ENCODE measurements at regions not wholly inside any gene's neighbourhood (a gene's known extent, or its start where the extent isn't known, plus 50 kb on each side); places are given as distances from the start of the nearest gene placed in this dataset.
A peak's percentile ranks its signal among the peaks of the same experiment; 100 is the strongest.
"Not testable (repeated sequence)": the region's sequence is repeated elsewhere in the genome, so short reads cannot be mapped to it uniquely, and the experiment has no call there.

DNA sequence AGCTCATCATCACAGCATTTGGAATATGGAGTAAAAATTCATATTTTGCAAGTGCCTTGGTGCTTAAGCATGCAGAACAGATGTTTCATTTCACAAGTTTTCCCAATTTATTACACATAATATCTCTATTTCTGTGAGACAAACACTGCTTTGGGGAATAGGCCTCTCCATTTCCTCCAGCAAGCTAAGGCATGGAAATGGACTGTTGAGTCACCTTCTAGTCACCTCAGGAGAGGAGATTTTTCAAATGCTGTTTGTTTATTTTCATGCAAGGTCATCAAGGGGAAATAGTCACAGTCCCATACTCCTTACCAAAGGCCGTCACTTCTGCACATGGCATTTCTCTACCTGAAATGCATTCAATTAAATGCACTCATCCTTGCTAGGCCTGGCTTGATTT is 57.4 kb upstream of the NUTM2D start:
- H3K4me2 ChIP-seq (ENCODE audit: insufficient read depth, low read length); in situ Hi-C loops (cut with MboI); H3K27ac ChIP-seq (ENCODE audit: extremely low read depth, low read depth, low read length); H2AFZ ChIP-seq (ENCODE audit: low read depth, low read length); CTCF ChIA-PET (ENCODE audit: low intra/inter-chr PET ratio); H3K79me2 ChIP-seq (ENCODE audit: control insufficient read depth, insufficient read depth, low read length); H3K9ac ChIP-seq (ENCODE audit: insufficient read depth in 1 of 2, low read depth in 2 of 2, low read length in 2 of 2); ATAC-seq; POLR2A ChIA-PET; H3K4me3 ChIP-seq; FAIRE-seq; H4K20me1 ChIP-seq (replicated peaks; ENCODE audit: control insufficient read depth, insufficient read depth, low read length); H3K9me1 ChIP-seq (ENCODE audit: control insufficient read depth, insufficient read depth, low read length); DNase-seq (ENCODE audit: extremely low read depth in 1 of 4, low spot score in 3 of 4); BruUV-seq (replicated peaks); H3K27me3 ChIP-seq (ENCODE audit: control insufficient read depth in 2 of 2, insufficient read depth in 2 of 2, low read length in 2 of 2); H3K4me1 ChIP-seq (replicated peaks in 1 of 2; ENCODE audit: control insufficient read depth in 2 of 2, insufficient read depth in 2 of 2, low read length in 2 of 2); intact Hi-C loops (cut with micrococcal nuclease); H3K36me3 ChIP-seq (ENCODE audit: control insufficient read depth, insufficient read depth, low read length); H3K9me3 ChIP-seq (replicated peaks; ENCODE audit: control insufficient read depth, insufficient read depth, low read depth, low read length): not testable (repeated sequence)
- WGBS (ENCODE audit: insufficient coverage, low coverage, missing lambda C conversion rate): no CpG with 5 or more reads among the region's 1 CpG

DNA sequence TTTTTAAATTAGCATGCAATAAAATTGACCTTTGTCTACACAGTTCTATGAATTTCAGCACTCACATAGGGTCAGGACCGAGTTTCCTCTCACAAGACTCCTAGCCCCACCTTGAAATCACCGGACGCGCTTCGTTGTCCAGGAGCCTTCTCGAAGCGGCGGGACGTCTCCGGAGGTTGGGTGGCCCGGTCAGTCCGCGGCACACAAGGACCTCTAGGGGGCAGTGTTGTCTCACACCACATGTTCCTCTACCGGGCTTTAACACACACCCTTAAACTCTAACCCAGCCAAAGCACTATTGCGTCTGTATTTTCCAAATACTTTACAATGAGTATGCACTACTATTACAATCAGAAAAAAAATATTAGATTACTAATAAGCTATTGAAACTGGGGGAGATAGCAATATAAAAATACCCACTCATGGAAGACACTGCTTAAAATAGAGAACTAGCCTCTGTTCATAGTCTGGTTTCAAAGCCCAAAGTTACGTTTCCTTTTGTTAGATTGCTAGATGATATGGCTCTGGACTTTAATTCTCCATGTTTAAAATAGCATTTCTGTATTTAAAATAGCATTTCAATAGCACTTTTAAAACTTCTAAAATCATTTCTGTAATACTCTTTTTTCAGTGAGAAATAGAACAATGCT is 56.0 kb upstream of the NUTM2D start:
- H3K4me3 ChIP-seq; H3K4me2 ChIP-seq (ENCODE audit: insufficient read depth, low read length); POLR2A ChIA-PET; H3K9me3 ChIP-seq (replicated peaks; ENCODE audit: control insufficient read depth, insufficient read depth, low read depth, low read length); in situ Hi-C loops (cut with MboI); H3K27me3 ChIP-seq (ENCODE audit: control insufficient read depth in 2 of 2, insufficient read depth in 2 of 2, low read length in 2 of 2); FAIRE-seq; H3K27ac ChIP-seq (ENCODE audit: extremely low read depth, low read depth, low read length); H3K9ac ChIP-seq (ENCODE audit: insufficient read depth in 1 of 2, low read depth in 2 of 2, low read length in 2 of 2); H4K20me1 ChIP-seq (replicated peaks; ENCODE audit: control insufficient read depth, insufficient read depth, low read length); H3K9me1 ChIP-seq (ENCODE audit: control insufficient read depth, insufficient read depth, low read length); H3K4me1 ChIP-seq (replicated peaks in 1 of 2; ENCODE audit: control insufficient read depth in 2 of 2, insufficient read depth in 2 of 2, low read length in 2 of 2); BruUV-seq (replicated peaks); H3K79me2 ChIP-seq (ENCODE audit: control insufficient read depth, insufficient read depth, low read length); H3K36me3 ChIP-seq (ENCODE audit: control insufficient read depth, insufficient read depth, low read length); H2AFZ ChIP-seq (ENCODE audit: low read depth, low read length); DNase-seq (ENCODE audit: extremely low read depth in 1 of 4, low spot score in 3 of 4); intact Hi-C loops (cut with micrococcal nuclease); CTCF ChIA-PET (ENCODE audit: low intra/inter-chr PET ratio): not testable (repeated sequence)
- ATAC-seq: peak; percentile 94
- 0% methylated on average over 8 of the region's 16 CpGs for WGBS (ENCODE audit: insufficient coverage, low coverage, missing lambda C conversion rate)

DNA sequence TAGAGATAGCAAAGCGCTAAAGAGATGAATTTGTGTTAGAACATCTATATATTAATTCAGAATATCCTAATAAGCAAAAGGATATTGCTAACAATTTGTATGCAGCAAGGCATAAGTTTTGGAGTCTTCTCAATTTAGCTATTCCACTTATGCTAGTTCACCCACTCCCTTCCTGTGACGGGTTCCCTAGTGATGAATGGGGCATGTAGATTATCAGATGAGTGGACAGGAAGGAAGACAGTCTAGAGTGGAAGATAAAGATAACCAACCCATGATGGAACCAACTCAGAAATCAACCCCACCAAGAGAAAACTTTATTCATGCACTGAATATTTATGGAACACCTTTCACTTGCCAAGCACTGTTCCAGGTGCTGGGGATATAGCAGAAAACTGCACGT is 55.4 kb upstream of the NUTM2D start:
- 13% methylated on average over 1 of the region's 3 CpGs for WGBS (ENCODE audit: insufficient coverage, low coverage, missing lambda C conversion rate)
- H3K9ac ChIP-seq (ENCODE audit: insufficient read depth in 1 of 2, low read depth in 2 of 2, low read length in 2 of 2); H4K20me1 ChIP-seq (replicated peaks; ENCODE audit: control insufficient read depth, insufficient read depth, low read length); BruUV-seq (replicated peaks); FAIRE-seq; H3K4me1 ChIP-seq (replicated peaks in 1 of 2; ENCODE audit: control insufficient read depth in 2 of 2, insufficient read depth in 2 of 2, low read length in 2 of 2); DNase-seq (ENCODE audit: extremely low read depth in 1 of 4, low spot score in 3 of 4); H3K9me1 ChIP-seq (ENCODE audit: control insufficient read depth, insufficient read depth, low read length); H3K79me2 ChIP-seq (ENCODE audit: control insufficient read depth, insufficient read depth, low read length); POLR2A ChIA-PET; CTCF ChIA-PET (ENCODE audit: low intra/inter-chr PET ratio); in situ Hi-C loops (cut with MboI); H3K9me3 ChIP-seq (replicated peaks; ENCODE audit: control insufficient read depth, insufficient read depth, low read depth, low read length); H3K36me3 ChIP-seq (ENCODE audit: control insufficient read depth, insufficient read depth, low read length); H3K4me3 ChIP-seq; H3K4me2 ChIP-seq (ENCODE audit: insufficient read depth, low read length); H3K27ac ChIP-seq (ENCODE audit: extremely low read depth, low read depth, low read length); H3K27me3 ChIP-seq (ENCODE audit: control insufficient read depth in 2 of 2, insufficient read depth in 2 of 2, low read length in 2 of 2); intact Hi-C loops (cut with micrococcal nuclease); H2AFZ ChIP-seq (ENCODE audit: low read depth, low read length): not testable (repeated sequence)
- peak; percentile 84 for ATAC-seq

DNA sequence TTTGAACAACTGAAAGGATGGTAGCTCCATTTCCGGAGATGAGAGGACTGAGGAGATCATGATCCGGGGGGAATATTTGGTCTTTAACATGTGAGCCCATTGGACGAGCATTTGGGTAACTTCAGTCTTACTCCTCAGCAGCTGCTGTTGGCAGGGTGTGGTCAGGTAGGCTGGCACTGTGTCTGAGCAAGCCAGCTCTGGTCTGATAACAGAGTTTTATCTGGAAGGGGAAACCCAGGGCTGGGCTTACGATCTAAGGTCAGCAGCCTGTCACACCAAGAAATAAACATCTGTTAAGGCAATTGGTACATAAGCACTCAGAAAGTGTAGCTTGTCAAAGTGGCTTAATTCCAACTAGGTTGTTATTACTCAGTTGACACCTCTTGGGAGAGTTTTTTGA is 53.8 kb upstream of the NUTM2D start:
- CTCF ChIA-PET (ENCODE audit: low intra/inter-chr PET ratio); in situ Hi-C loops (cut with MboI); H3K36me3 ChIP-seq (ENCODE audit: control insufficient read depth, insufficient read depth, low read length); H3K9me1 ChIP-seq (ENCODE audit: control insufficient read depth, insufficient read depth, low read length); H4K20me1 ChIP-seq (replicated peaks; ENCODE audit: control insufficient read depth, insufficient read depth, low read length); H3K27me3 ChIP-seq (ENCODE audit: control insufficient read depth in 2 of 2, insufficient read depth in 2 of 2, low read length in 2 of 2); H3K4me2 ChIP-seq (ENCODE audit: insufficient read depth, low read length); intact Hi-C loops (cut with micrococcal nuclease); FAIRE-seq; H3K9me3 ChIP-seq (replicated peaks; ENCODE audit: control insufficient read depth, insufficient read depth, low read depth, low read length); BruUV-seq (replicated peaks); H3K79me2 ChIP-seq (ENCODE audit: control insufficient read depth, insufficient read depth, low read length); H3K4me1 ChIP-seq (replicated peaks in 1 of 2; ENCODE audit: control insufficient read depth in 2 of 2, insufficient read depth in 2 of 2, low read length in 2 of 2); H3K27ac ChIP-seq (ENCODE audit: extremely low read depth, low read depth, low read length); DNase-seq (ENCODE audit: extremely low read depth in 1 of 4, low spot score in 3 of 4); POLR2A ChIA-PET; H2AFZ ChIP-seq (ENCODE audit: low read depth, low read length); H3K9ac ChIP-seq (ENCODE audit: insufficient read depth in 1 of 2, low read depth in 2 of 2, low read length in 2 of 2); H3K4me3 ChIP-seq: not testable (repeated sequence)
- no CpG with 5 or more reads among the region's 4 CpGs for WGBS (ENCODE audit: insufficient coverage, low coverage, missing lambda C conversion rate)
- peak; percentile 22 for ATAC-seq
